Fibroblast of lung (primary cell): ENCODE measurements at regions not wholly inside any gene's neighbourhood (a gene's known extent, or its start where the extent isn't known, plus 50 kb on each side); places are given as distances from the start of the nearest gene placed in this dataset.

Source experiments
- DNase-seq, 2 donors: peaks; one replicate each; pipeline versions ENCODE4 v3.0.0 to v3.0.0-alpha.2; 2010; ENCODE audit warnings: low read depth in 2 of 2
- H2AFZ ChIP-seq: 2 replicates; pipeline ENCODE4 v1.5.1; 2012; ENCODE audit warnings: low read length, control low read depth, inconsistent platforms
- H3K27ac ChIP-seq: 2 replicates; pipeline ENCODE4 v1.5.1; 2011; ENCODE audit warnings: low read length, control low read depth; ENCODE audit not compliant: insufficient read depth
- H3K27me3 ChIP-seq: 2 replicates; pipeline ENCODE4 v1.5.1; 2011; ENCODE audit warnings: mild to moderate bottlenecking, low read length; ENCODE audit not compliant: control insufficient read depth, insufficient read depth
- H3K36me3 ChIP-seq: 2 replicates; pipeline ENCODE4 v1.5.1; 2011; ENCODE audit warnings: low read length; ENCODE audit not compliant: control insufficient read depth, insufficient read depth
- H3K4me1 ChIP-seq: 2 replicates; pipeline ENCODE4 v1.5.1; 2011; ENCODE audit warnings: low read length; ENCODE audit not compliant: control insufficient read depth, insufficient read depth; ENCODE audit errors: extremely low read depth
- H3K4me2 ChIP-seq: 2 replicates; pipeline ENCODE4 v1.5.1; 2011; ENCODE audit warnings: low read length, control low read depth; ENCODE audit not compliant: insufficient read depth; ENCODE audit errors: extremely low read depth
- H3K4me3 ChIP-seq, 4 experiments: fragments of 200-600 bp in 1 of 4; sonication (generic) in 1 of 4; replicated peaks in 1 of 4; 2 replicates each; pipeline ENCODE4 v1.5.1; 2011 to 2016; ENCODE audit warnings: low read length in 4 of 4, low read depth in 3 of 4, mild to moderate bottlenecking in 3 of 4, control low read depth in 2 of 4, inconsistent platforms in 1 of 4, mixed read lengths in 1 of 4; ENCODE audit not compliant: insufficient read depth in 1 of 4; ENCODE audit errors: control extremely low read depth in 1 of 4
- H3K79me2 ChIP-seq: 2 replicates; pipeline ENCODE4 v1.5.1; 2012; ENCODE audit warnings: mild to moderate bottlenecking, low read length, inconsistent platforms; ENCODE audit not compliant: control insufficient read depth, insufficient read depth
- H3K9ac ChIP-seq: 2 replicates; pipeline ENCODE4 v1.5.1; 2011; ENCODE audit warnings: mild to moderate bottlenecking, low read length, control low read depth; ENCODE audit not compliant: insufficient read depth
- H3K9me3 ChIP-seq: 2 replicates; pipeline ENCODE4 v1.5.1; 2012; ENCODE audit warnings: low read depth, low read length; ENCODE audit not compliant: control insufficient read depth, insufficient read depth
- H4K20me1 ChIP-seq: 2 replicates; pipeline ENCODE4 v1.5.1; 2011; ENCODE audit warnings: low read length; ENCODE audit not compliant: control insufficient read depth, insufficient read depth; ENCODE audit errors: extremely low read depth
- CTCF ChIP-seq, 2 donors: IDR thresholded peaks in 1 of 2; conservative IDR thresholded peaks in 1 of 2; 1 replicate in 1 of 2; 2 replicates in 1 of 2; pipeline ENCODE4 v1.5.1; 2011 to 2012; ENCODE audit warnings: low read length in 2 of 2, control low read depth in 1 of 2, inconsistent platforms in 1 of 2, low read depth in 1 of 2, mild to moderate bottlenecking in 1 of 2
- EZH2 ChIP-seq: IDR thresholded peaks from 2 replicates; pipeline ENCODE4 v1.5.1; 2012; ENCODE audit warnings: low read length, control low read depth, mild to moderate bottlenecking; ENCODE audit errors: missing control alignments

GRCh38 chr18:34544930-34545329 is 165.2 kb upstream of the DTNA start:
- H3K27me3 ChIP-seq = no peaks in the 10 kb centered on the region
- no peaks in the 10 kb centered on the region for H3K36me3 ChIP-seq
- no peak overlapping the region for H3K9ac ChIP-seq
- H3K4me2 ChIP-seq = no peak overlapping the region
- no peak overlapping the region for H3K4me3 ChIP-seq
- H3K4me1 ChIP-seq = no peaks in the 10 kb centered on the region
- no peaks in the 10 kb centered on the region for H4K20me1 ChIP-seq
- no peaks in the 10 kb centered on the region for H3K9me3 ChIP-seq
- H3K79me2 ChIP-seq = no peaks in the 10 kb centered on the region
- H2AFZ ChIP-seq = no peak overlapping the region
- no peak overlapping the region for H3K27ac ChIP-seq
- no peak for TF ChIP-seq EZH2
- TF ChIP-seq CTCF (conservative IDR thresholded peaks at IDR 0.05 in 1 of 2, IDR thresholded peaks at IDR 0.05 in 1 of 2; ENCODE audit: low read depth in 1 of 2, low read length in 2 of 2) = no peak
- no peak for DNase-seq

- H4K20me1 ChIP-seq = no peaks in the 10 kb centered on the region
- DNase-seq = no peak
- no peak overlapping the region for H2AFZ ChIP-seq
- no peaks in the 10 kb centered on the region for H3K4me1 ChIP-seq
- H3K9me3 ChIP-seq = no peaks in the 10 kb centered on the region
- H3K27ac ChIP-seq = no peak overlapping the region
- no peak overlapping the region for H3K4me2 ChIP-seq
- no peak overlapping the region for H3K4me3 ChIP-seq
- no peaks in the 10 kb centered on the region for H3K36me3 ChIP-seq
- TF ChIP-seq CTCF (conservative IDR thresholded peaks at IDR 0.05 in 1 of 2, IDR thresholded peaks at IDR 0.05 in 1 of 2; ENCODE audit: low read depth in 1 of 2, low read length in 2 of 2) (no peak), EZH2 (no peak)
- no peak overlapping the region for H3K9ac ChIP-seq
- H3K27me3 ChIP-seq = no peaks in the 10 kb centered on the region
- H3K79me2 ChIP-seq = no peaks in the 10 kb centered on the region
These were observed 161.8 kb upstream of the DTNA start for GRCh38 chr18:34548120-34548972.

- Histone ChIP-seq H3K4me2 (no peak overlapping the region), H3K36me3 (no peaks in the 10 kb centered on the region), H3K9me3 (no peaks in the 10 kb centered on the region), H4K20me1 (no peaks in the 10 kb centered on the region), H2AFZ (no peak overlapping the region), H3K79me2 (no peaks in the 10 kb centered on the region), H3K27ac (no peak overlapping the region), H3K4me3 (no peak overlapping the region), H3K9ac (no peak overlapping the region), H3K27me3 (no peaks in the 10 kb centered on the region), H3K4me1 (no peaks in the 10 kb centered on the region)
- TF ChIP-seq CTCF (conservative IDR thresholded peaks at IDR 0.05 in 1 of 2, IDR thresholded peaks at IDR 0.05 in 1 of 2; ENCODE audit: low read depth in 1 of 2, low read length in 2 of 2) = no peak
- no peak for TF ChIP-seq EZH2
- DNase-seq = no peak
These were observed 161.2 kb upstream of the DTNA start for GRCh38 chr18:34548973-34549294.
